B cell (primary cell): ENCODE measurements at regions not wholly inside any gene's neighbourhood (a gene's known extent, or its start where the extent isn't known, plus 50 kb on each side); places are given as distances from the start of the nearest gene placed in this dataset.

Source experiments
- ATAC-seq: fragments of 200-7000 bp; cut with Tn5 transposase; one replicate; pipeline ENCODE4 v1.10.0; 2021; ENCODE audit warnings: low read depth, mild to moderate bottlenecking, moderate number of reproducible peaks, moderate library complexity
- CTCF ChIA-PET: fragments of 350-600 bp; sonication (Branson Sonifier 250); formaldehyde crosslinking; loops from one replicate; lab custom pipeline; 2021; ENCODE audit warnings: antibody characterized with exemption, inconsistent platforms; lab: Charles Lee
- POLR2A ChIA-PET: fragments of 350-600 bp; sonication (Branson Sonifier 250); formaldehyde crosslinking; loops from one replicate; lab custom pipeline; 2021; ENCODE audit warnings: antibody characterized with exemption; lab: Charles Lee
- DNase-seq: peaks from one replicate; pipeline ENCODE4 v3.0.0; 2013
- H2AFZ ChIP-seq: 2 replicates; pipeline ENCODE4 v1.6.1; 2012; ENCODE audit warnings: mild to moderate bottlenecking, low read depth, low read length; ENCODE audit not compliant: insufficient read depth, poor library complexity, severe bottlenecking
- H3K27ac ChIP-seq, 2 donors: 1 replicate in 1 of 2; 2 replicates in 1 of 2; pipeline ENCODE4 v1.5.1; 2012 to 2013; ENCODE audit warnings: low read length in 2 of 2, mild to moderate bottlenecking in 2 of 2, moderate library complexity in 1 of 2
- H3K27me3 ChIP-seq, 4 experiments: fragments of 200-600 bp in 1 of 4; sonication (generic) in 1 of 4; replicated peaks in 1 of 4; 1 replicate in 2 of 4; 2 replicates in 2 of 4; pipeline versions ENCODE4 v1.6.1 to v1.7.0; 2013 to 2016; ENCODE audit warnings: low read length in 3 of 4, mild to moderate bottlenecking in 2 of 4, mixed read lengths in 1 of 4, moderate library complexity in 1 of 4; ENCODE audit not compliant: insufficient read depth in 4 of 4, control insufficient read depth in 3 of 4; ENCODE audit errors: control extremely low read depth in 1 of 4
- H3K36me3 ChIP-seq, 2 experiments: replicated peaks in 1 of 2; 1 replicate in 1 of 2; 2 replicates in 1 of 2; pipeline versions ENCODE4 v1.6.1 to v1.7.1; 2013; ENCODE audit warnings: low read length in 1 of 2; ENCODE audit not compliant: insufficient read depth in 2 of 2, control insufficient read depth in 1 of 2; ENCODE audit errors: control extremely low read depth in 1 of 2, extremely low read depth in 1 of 2
- H3K4me1 ChIP-seq, 2 donors: fragments of 200-600 bp in 1 of 2; sonication (generic) in 1 of 2; 1 replicate in 1 of 2; 2 replicates in 1 of 2; pipeline versions ENCODE4 v1.5.1 to v1.6.1; 2013 to 2017; ENCODE audit warnings: low read length in 2 of 2; ENCODE audit not compliant: control insufficient read depth in 2 of 2, insufficient read depth in 2 of 2
- H3K4me2 ChIP-seq: replicated peaks from 2 replicates; pipeline ENCODE3; 2012; ENCODE audit warnings: mild to moderate bottlenecking, low read depth, low read length; ENCODE audit not compliant: poor library complexity, severe bottlenecking
- H3K4me3 ChIP-seq, 5 experiments: fragments of 200-600 bp in 1 of 5; sonication (generic) in 1 of 5; 1 replicate in 3 of 5; 2 replicates in 2 of 5; pipeline versions ENCODE4 v1.5.1 to v1.7.0; 2011 to 2016; ENCODE audit warnings: low read length in 4 of 5, mild to moderate bottlenecking in 4 of 5, low read depth in 2 of 5, control low read depth in 1 of 5, moderate library complexity in 1 of 5; ENCODE audit not compliant: insufficient read depth in 1 of 5; ENCODE audit errors: control extremely low read depth in 1 of 5, extremely low read depth in 1 of 5
- H3K79me2 ChIP-seq: fragments of 200-600 bp; sonication (generic); one replicate; pipeline ENCODE4 v1.6.0; 2016; ENCODE audit warnings: low read length; ENCODE audit not compliant: control insufficient read depth, insufficient read depth
- H3K9ac ChIP-seq: fragments of 200-600 bp; sonication (generic); 2 replicates; pipeline ENCODE4 v1.6.1; 2017; ENCODE audit warnings: mild to moderate bottlenecking, low read length, moderate library complexity
- H3K9me3 ChIP-seq, 3 donors: one replicate each; pipeline versions ENCODE4 v1.6.1 to v1.7.1; 2013; ENCODE audit warnings: low read length in 2 of 3; ENCODE audit not compliant: control insufficient read depth in 2 of 3, insufficient read depth in 1 of 3; ENCODE audit errors: control extremely low read depth in 1 of 3
- H4K20me1 ChIP-seq: 2 replicates; pipeline ENCODE4 v1.6.0; 2012; ENCODE audit warnings: mild to moderate bottlenecking, low read length; ENCODE audit not compliant: insufficient read depth, control insufficient read depth, poor library complexity, severe bottlenecking
- H3K27ac Mint-ChIP-seq: one replicate; pipeline ENCODE4 v1.8.0; 2021; ENCODE audit warnings: mixed read lengths
- H3K27me3 Mint-ChIP-seq: one replicate; pipeline ENCODE4 v1.8.0; 2021; ENCODE audit warnings: mixed read lengths
- H3K4me1 Mint-ChIP-seq: one replicate; pipeline ENCODE4 v1.8.0; 2021; ENCODE audit warnings: mixed read lengths
- H3K4me3 Mint-ChIP-seq: one replicate; pipeline ENCODE4 v1.8.0; 2021; ENCODE audit warnings: mixed read lengths
- H3K9me3 Mint-ChIP-seq: one replicate; pipeline ENCODE4 v1.8.0; 2022; ENCODE audit warnings: mixed read lengths; ENCODE audit not compliant: insufficient read depth
- EZH2 ChIP-seq: IDR thresholded peaks from 2 replicates; pipeline ENCODE4 v1.6.1; 2012; ENCODE audit warnings: borderline replicate concordance, low read depth, mild to moderate bottlenecking, moderate library complexity, low read length; ENCODE audit not compliant: insufficient read depth, poor library complexity, severe bottlenecking
- WGBS: methylation state at CpG from one replicate; pipeline ENCODE4 v1.1.5; 2013; ENCODE audit warnings: missing lambda C conversion rate; ENCODE audit not compliant: insufficient coverage; 5-methylcytosine and 5-hydroxymethylcytosine counted together
- intact Hi-C: fragments of 100-400 bp; cut with micrococcal nuclease; formaldehyde crosslinking; loops from one replicate; pipeline ENCODE4 v1.10.0; 2022
- TF ChIP-seq, protein P1 (sequence below): fragments of 200-600 bp; IDR thresholded peaks from one replicate; pipeline ENCODE4 v1.8.0; 2022; ENCODE audit warnings: antibody characterized with exemption, mild to moderate bottlenecking

- Mint-ChIP-seq H3K27ac (no peak overlapping the region), H3K9me3 (no peaks in the 10 kb centered on the region), H3K27me3 (peaks cover 18% of the 10 kb centered on the region), H3K4me1 (peaks cover 13% of the 10 kb centered on the region), H3K4me3 (no peak overlapping the region)
- TF ChIP-seq, protein P1, sequence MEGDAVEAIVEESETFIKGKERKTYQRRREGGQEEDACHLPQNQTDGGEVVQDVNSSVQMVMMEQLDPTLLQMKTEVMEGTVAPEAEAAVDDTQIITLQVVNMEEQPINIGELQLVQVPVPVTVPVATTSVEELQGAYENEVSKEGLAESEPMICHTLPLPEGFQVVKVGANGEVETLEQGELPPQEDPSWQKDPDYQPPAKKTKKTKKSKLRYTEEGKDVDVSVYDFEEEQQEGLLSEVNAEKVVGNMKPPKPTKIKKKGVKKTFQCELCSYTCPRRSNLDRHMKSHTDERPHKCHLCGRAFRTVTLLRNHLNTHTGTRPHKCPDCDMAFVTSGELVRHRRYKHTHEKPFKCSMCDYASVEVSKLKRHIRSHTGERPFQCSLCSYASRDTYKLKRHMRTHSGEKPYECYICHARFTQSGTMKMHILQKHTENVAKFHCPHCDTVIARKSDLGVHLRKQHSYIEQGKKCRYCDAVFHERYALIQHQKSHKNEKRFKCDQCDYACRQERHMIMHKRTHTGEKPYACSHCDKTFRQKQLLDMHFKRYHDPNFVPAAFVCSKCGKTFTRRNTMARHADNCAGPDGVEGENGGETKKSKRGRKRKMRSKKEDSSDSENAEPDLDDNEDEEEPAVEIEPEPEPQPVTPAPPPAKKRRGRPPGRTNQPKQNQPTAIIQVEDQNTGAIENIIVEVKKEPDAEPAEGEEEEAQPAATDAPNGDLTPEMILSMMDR, result no peak
- no peak for TF ChIP-seq EZH2
- H4K20me1 ChIP-seq, result no peaks in the 10 kb centered on the region
- H3K27me3 ChIP-seq, result peaks cover 0 to 2% (median 0%) of the 10 kb centered on the region in 4 experiments
- peaks cover 8 to 13% of the 10 kb centered on the region in 2 donors for H3K4me1 ChIP-seq
- H3K79me2 ChIP-seq, result no peaks in the 10 kb centered on the region
- H3K9ac ChIP-seq, result no peak overlapping the region
- H3K4me2 ChIP-seq, result no peak overlapping the region
- CTCF ChIA-PET, result no interaction called here
- DNase-seq (no peak), ATAC-seq (no peak)
- POLR2A ChIA-PET, result no interaction called here
- peaks cover 0 to 4% (median 0%) of the 10 kb centered on the region in 3 donors for H3K9me3 ChIP-seq
- no CpG with 5 or more reads among the region's 3 CpGs for WGBS
- H3K4me3 ChIP-seq, result no peak overlapping the region
- no peak overlapping the region for H2AFZ ChIP-seq
- H3K36me3 ChIP-seq, result no peaks in the 10 kb centered on the region
- no peak overlapping the region for H3K27ac ChIP-seq
- intact Hi-C loops, result no loop called here
Measured at GRCh38 chr2:7895289-7895688, 786.6 kb upstream of the ID2 start.

GRCh38 chr2:7896940-7897487, 784.8 kb upstream of the ID2 start:
- H3K27me3 Mint-ChIP-seq, result peaks cover 20% of the 10 kb centered on the region

More at GRCh38 chr2:7896940-7897487, 784.8 kb upstream of the ID2 start:
- Histone ChIP-seq H3K9me3 (peaks cover 0 to 4% (median 0%) of the 10 kb centered on the region in 3 donors), H3K4me1 (peaks cover 8 to 13% of the 10 kb centered on the region in 2 donors), H3K9ac (no peak overlapping the region), H3K4me2 (no peak overlapping the region), H4K20me1 (no peaks in the 10 kb centered on the region), H3K27me3 (peaks cover 0 to 2% (median 1%) of the 10 kb centered on the region in 4 experiments), H3K36me3 (no peaks in the 10 kb centered on the region), H3K4me3 (no peak overlapping the region), H3K27ac (no peak overlapping the region), H2AFZ (no peak overlapping the region), H3K79me2 (no peaks in the 10 kb centered on the region)
- no peak overlapping the region for H3K4me3 Mint-ChIP-seq
- no peak overlapping the region for H3K27ac Mint-ChIP-seq
- peaks cover 13% of the 10 kb centered on the region for H3K4me1 Mint-ChIP-seq
- 83% methylated on average over 1 of the region's 5 CpGs for WGBS
- ChIA-PET CTCF (no interaction called here), POLR2A (no interaction called here)
- no peak for TF ChIP-seq EZH2
- TF ChIP-seq, protein P1, result no peak
- ATAC-seq (no peak), DNase-seq (no peak)
- intact Hi-C loops, result no loop called here
- H3K9me3 Mint-ChIP-seq, result no peaks in the 10 kb centered on the region
